EH (cell line): ENCODE measurements at regions not wholly inside any gene's neighbourhood (a gene's known extent, or its start where the extent isn't known, plus 50 kb on each side); places are given as distances from the start of the nearest gene placed in this dataset.
"Not testable (repeated sequence)": the region's sequence is repeated elsewhere in the genome, so short reads cannot be mapped to it uniquely, and the experiment has no call there.

Source experiments
- DNase-seq: peaks from one replicate; pipeline ENCODE4 v3.0.0-alpha.2; 2015; ENCODE audit warnings: low read depth

- DNase-seq: no peak
Observed at GRCh38 chr20:22529150-22530019, 55.0 kb downstream of the FOXA2 start.

DNA sequence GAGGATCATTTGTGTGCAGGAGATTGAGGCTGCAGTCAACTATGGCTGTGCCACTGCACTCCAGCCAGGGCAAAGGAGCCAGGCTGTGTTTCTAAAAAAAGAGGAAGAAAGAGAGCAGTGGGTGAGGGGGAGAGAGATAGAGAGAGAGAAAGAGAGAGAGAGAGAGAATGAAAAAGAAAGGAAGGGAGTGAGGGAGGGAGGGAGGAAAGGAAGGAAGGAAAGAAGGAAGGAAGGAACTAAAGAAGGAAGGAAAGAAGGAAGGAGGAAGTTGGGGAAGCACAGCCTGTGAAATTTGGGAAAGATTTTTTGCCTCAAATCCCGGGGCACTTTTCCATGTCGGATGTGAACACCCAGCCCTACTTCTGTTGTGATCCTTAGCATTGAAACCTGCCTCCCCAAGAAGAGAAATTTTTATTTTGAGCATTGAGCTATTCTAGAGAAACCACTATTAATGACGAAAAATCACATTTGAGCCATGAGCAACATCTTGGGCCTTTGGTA lies 57.8 kb downstream of the FOXA2 start:
- no peak for DNase-seq

- DNase-seq: no peak
Observed at GRCh38 chr20:22525821-22526220, 58.6 kb downstream of the FOXA2 start.

- DNase-seq: no peak
Observed at GRCh38 chr20:22525069-22525820, 59.1 kb downstream of the FOXA2 start.

DNA sequence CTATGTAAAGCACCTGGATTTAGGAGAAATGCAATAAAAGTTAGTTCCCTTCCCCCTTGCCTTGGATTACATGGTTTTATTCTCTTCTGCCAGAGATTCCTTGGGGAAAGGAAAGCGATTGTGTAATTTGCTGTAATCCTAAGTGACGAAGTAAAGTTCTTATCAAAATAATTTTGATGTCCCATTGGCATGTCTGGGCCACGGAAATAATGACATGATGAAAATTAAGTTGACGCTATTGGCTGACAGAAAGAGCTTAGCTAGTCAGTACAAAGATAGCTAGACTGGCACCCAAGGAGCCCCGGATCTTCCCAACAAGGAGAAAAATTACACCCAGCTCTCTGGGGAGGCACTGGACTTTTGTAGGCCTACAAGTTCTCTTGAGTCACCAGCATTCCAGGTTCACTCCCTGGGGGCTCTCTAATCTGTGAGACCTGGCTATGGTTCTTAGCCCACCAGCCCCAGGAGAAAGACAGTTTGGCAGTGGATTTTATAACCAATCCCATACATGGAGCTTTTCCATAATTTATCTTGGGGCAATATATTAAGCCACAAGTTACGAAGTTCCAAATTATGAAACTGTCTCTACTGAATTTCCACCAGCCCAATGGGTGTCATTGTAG lies 59.9 kb downstream of the FOXA2 start:
- DNase-seq: no peak

- DNase-seq: no peak
Observed at GRCh38 chr20:22523499-22524392, 60.6 kb downstream of the FOXA2 start.

- DNase-seq: no peak
Observed at GRCh38 chr20:22523128-22523498, 61.3 kb downstream of the FOXA2 start.

DNA sequence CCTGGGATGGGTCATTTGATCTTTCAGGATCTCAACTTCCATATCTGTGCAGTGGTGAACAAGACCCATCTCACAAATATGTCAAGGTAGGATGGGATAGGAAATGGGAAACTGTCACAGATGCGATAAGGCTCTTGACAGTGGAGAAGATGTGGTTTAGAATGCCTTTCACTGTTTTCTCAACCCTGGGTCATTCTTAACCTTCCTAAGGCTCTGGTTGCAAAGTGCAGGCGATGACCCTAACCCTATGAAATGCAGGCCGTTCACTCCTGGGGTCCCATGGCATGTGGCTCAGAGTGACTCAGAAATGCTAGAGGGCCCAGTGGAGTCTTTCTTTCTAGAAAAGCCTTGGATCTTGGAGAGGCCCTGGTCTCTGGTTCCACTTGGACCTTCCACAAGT lies 61.7 kb downstream of the FOXA2 start:
- no peak for DNase-seq

DNA sequence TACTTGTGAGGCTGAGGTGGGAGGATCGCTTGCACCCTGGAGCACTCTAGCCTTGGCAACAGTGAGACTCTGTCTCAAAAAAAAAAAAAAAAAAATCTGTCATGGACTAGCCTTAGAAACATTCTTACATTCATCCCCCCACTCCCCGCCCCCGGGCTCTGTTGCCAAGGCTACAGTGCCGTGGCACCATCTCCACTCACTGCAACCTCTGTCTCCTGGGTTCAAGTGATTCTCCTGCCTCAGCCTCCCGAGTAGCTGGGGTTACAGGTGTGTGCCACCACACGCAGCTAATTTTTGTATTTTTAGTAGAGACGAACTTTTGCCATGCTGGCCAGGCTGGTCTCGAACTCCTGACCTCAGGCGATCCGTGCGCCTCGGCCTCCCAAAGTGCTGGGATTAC lies 62.4 kb downstream of the FOXA2 start:
- DNase-seq: not testable (repeated sequence)

DNA sequence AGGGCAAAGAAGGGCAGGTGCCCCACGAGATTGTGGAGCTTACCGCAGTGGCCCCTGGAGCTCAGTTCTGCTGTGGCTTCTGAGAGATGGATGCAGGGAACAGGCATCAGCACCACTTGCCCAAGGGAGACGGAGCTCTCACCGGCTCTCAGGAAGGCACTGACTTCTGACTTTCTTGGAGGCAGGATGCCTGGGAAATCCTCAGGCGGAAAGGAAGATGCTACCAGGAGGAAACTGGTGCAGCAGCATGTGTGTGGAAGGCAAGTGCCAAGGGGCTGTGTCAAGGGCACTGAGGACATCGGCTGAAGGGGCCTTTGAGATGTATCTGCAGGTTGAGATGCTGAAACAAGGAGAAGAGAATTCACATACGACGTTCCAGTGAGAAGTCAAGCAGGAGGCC lies 64.0 kb downstream of the FOXA2 start:
- no peak for DNase-seq

DNA sequence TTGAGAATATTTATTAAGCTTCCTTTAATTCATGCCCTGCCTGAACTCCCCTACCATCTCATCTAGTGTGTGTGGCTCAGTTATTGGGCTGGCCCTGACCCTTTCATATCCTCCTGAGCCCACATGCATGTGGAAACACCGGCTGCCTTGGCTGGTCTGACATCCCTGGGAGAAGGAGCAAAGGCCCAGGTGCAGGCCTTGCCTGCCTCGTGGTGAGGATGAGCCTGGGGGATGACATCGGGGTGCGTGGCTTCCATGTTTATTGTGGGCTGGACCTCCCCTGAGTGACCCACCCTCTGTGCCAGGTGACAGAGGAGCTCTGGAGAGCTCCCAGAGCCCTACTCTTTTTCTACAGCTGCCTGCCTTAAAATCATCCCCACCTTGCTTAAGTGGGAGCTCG lies 69.1 kb downstream of the FOXA2 start:
- no peak for DNase-seq

- no peak for DNase-seq
Observed at GRCh38 chr20:22513574-22513973, 70.8 kb downstream of the FOXA2 start.

DNA sequence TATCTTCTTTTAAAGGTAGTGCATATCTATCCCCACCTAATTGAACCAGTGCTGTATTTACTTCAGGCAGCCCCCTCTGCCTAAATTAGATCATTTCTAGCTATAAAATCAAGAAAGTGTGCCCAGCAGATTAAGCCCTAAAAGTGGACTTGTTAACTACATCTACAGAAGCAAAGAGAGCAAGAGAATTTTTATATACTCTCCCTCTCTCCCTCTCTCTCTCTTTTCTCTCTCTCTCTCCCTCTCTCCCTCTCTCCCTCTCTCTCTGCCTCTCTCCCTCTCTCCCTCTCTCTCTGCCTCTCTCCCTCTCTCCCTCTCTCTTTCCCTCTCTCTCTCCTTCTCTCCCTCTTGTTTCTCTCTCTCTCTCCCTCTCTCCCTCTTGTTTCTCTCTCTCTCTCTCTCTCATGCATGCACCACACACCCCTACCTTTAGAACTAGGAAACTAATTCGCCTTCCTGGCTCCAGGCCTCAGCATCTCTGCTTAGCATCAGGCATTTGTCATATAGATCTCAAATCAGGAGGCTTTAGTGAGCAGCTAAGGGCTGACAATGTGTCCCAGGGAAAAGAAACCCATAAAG lies 71.4 kb downstream of the FOXA2 start:
- no peak for DNase-seq

GRCh38 chr20:22511943-22512910 lies 72.1 kb downstream of the FOXA2 start:
- no peak for DNase-seq

GRCh38 chr20:22509843-22510147 lies 74.6 kb downstream of the FOXA2 start:
- DNase-seq: no peak

DNA sequence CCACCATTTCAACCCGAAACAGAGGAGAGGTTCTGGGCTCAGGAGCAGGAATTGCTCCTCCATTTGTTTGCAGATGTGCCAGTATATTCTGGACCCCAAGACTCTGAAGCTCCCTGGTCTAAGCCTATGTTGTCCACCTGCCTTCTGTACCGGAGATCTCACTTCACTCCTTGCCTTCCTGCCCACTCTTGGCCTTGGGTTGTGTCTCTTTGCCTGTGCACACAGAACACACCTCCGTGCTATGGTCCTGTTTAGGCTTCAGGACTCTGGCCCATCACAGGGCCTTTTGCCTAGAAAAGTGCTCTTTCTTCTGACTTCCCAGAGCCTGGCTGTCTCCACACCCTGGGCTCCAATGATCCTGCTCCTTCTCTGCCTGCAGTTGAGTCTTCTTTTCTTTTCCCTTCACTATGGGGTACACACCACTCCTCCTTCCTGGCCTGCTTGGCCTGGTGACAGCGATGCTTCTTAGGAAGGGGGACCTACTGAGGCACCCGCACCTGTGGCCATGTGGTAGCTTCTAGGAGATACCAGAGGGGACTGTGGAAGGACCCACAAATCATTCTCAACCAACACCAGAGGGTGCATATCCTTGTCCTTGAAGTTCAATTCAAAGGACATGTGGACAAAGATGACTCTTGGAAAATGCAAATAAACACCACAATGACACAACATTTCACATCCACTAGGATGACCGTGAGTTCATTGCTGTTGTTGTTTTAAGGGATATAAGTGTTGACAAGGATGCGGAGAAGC lies 75.1 kb downstream of the FOXA2 start:
- DNase-seq: no peak

- DNase-seq: no peak
Observed at GRCh38 chr20:22508426-22508825, 75.9 kb downstream of the FOXA2 start.

DNA sequence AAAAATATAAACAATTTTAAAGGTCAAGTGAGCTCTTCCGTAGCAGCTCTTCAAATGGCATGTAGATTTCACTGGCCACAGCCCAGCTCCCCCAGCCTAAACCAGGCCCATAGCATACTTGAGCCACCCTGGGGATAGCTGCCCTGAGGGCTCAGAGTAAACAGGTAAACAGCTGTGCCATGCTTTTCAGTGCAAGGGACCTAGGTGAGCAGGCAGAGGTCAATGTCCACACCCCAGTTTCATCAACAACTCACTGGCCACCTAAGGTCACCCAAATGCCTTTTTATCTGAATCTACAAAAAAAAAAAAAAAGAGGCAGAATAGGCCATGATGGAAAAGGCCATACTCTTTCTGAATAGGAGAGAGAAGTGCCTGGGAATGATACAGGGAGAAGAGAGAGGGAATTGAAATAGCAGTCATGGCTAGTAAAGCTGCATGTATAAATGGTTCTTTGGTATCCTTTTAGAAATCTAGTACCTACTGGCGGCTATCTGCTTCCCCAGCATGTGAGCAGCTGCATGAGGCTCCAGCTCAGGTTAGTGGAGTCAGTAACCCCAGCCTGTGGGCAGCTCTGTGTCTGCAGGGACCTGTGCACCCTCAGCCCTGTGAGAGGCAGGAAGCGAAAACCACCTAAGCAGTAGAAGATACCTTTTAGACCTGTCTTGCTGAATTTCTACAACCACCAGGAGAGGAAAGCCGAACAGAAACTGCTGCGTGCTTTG lies 77.0 kb downstream of the FOXA2 start:
- DNase-seq: no peak

GRCh38 chr20:22506827-22507226 lies 77.5 kb downstream of the FOXA2 start:
- DNase-seq: no peak
